ENCODE measurements at regions not wholly inside any gene's neighbourhood (a gene's known extent, or its start where the extent isn't known, plus 50 kb on each side); places are given as distances from the start of the nearest gene placed in this dataset.

DNA sequence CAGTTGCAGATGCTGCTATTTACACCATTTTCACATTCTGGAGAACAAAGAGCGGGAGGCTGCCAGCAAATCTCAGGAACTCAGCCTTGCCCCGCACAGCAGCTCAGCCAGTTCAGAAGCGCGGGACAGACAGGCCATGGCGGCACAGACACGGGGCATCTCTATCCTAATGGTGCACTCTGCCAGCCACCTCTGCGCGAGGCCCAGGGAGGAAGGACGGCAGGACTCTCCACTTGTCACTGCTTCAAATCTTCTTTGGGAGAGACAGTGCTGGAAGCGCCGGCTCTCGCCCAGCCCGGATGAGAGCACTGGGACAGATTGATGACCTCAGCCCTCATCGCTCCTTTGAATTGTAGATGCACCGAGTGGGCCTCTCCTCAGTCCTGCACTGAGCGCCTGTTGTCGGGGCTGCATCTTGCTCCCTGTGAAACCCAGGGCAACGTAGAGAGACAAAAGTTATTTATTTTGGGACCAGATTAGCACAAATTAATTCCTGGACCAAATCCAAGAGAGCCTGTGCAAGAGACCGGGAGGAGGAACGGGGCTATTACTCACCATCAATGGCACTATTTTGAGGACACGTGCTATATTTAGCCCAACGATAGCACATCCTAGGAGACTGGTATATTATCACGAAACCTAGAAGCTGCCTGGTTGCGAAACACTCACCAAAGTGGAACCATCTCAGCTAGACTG lies 211.4 kb upstream of the SMIM21 start:
- TF ChIP-seq, protein P1, sequence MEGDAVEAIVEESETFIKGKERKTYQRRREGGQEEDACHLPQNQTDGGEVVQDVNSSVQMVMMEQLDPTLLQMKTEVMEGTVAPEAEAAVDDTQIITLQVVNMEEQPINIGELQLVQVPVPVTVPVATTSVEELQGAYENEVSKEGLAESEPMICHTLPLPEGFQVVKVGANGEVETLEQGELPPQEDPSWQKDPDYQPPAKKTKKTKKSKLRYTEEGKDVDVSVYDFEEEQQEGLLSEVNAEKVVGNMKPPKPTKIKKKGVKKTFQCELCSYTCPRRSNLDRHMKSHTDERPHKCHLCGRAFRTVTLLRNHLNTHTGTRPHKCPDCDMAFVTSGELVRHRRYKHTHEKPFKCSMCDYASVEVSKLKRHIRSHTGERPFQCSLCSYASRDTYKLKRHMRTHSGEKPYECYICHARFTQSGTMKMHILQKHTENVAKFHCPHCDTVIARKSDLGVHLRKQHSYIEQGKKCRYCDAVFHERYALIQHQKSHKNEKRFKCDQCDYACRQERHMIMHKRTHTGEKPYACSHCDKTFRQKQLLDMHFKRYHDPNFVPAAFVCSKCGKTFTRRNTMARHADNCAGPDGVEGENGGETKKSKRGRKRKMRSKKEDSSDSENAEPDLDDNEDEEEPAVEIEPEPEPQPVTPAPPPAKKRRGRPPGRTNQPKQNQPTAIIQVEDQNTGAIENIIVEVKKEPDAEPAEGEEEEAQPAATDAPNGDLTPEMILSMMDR (IDR thresholded peaks at IDR 0.05; ENCODE audit: insufficient read depth, low read depth, low read length) = no peak
- no peak for TF ChIP-seq EZH2 (IDR thresholded peaks at IDR 0.05; ENCODE audit: insufficient read depth, low read length)

Measured in astrocyte (in vitro differentiated cells and primary cell).